ENCODE measurements at regions not wholly inside any gene's neighbourhood (a gene's known extent, or its start where the extent isn't known, plus 50 kb on each side); places are given as distances from the start of the nearest gene placed in this dataset.

DNA sequence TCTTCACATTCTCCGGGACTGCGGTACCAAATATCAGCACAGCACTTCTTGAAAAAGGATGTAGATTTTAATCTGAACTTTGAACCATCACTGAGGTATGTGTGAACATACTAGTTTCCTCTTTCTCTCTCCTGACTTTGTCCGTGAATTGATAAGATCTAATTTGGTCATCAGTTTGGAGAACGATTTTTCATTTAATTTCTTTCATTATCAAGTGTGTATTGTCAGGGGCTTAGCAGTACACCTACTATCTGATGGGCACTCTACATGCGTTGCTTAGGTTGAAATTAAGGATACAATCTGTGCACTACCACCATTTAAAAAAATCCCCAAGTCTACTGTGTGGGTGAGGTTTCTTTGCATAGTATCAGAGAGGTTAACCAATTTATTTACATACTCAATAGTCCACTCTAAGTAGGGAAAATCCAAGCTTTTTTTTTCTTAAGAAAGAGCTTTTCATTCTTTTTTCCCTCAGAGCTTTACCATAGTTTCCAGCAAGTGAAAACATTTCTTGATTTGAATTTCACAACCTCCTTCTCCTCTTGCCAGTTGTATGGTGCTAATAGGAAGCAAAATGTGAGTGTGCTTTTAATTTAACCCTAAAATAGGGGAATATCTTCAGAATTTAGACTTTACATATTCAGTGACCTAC lies 105.4 kb upstream of the ESR1 start:
- TF ChIP-seq, protein P1, sequence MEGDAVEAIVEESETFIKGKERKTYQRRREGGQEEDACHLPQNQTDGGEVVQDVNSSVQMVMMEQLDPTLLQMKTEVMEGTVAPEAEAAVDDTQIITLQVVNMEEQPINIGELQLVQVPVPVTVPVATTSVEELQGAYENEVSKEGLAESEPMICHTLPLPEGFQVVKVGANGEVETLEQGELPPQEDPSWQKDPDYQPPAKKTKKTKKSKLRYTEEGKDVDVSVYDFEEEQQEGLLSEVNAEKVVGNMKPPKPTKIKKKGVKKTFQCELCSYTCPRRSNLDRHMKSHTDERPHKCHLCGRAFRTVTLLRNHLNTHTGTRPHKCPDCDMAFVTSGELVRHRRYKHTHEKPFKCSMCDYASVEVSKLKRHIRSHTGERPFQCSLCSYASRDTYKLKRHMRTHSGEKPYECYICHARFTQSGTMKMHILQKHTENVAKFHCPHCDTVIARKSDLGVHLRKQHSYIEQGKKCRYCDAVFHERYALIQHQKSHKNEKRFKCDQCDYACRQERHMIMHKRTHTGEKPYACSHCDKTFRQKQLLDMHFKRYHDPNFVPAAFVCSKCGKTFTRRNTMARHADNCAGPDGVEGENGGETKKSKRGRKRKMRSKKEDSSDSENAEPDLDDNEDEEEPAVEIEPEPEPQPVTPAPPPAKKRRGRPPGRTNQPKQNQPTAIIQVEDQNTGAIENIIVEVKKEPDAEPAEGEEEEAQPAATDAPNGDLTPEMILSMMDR (IDR thresholded peaks at IDR 0.05): no peak
- TF ChIP-seq POLR2A (IDR thresholded peaks at IDR 0.05): no peak
